D341Med (cell line): ENCODE measurements at regions not wholly inside any gene's neighbourhood (a gene's known extent, or its start where the extent isn't known, plus 50 kb on each side); places are given as distances from the start of the nearest gene placed in this dataset.
"Not testable (repeated sequence)": the region's sequence is repeated elsewhere in the genome, so short reads cannot be mapped to it uniquely, and the experiment has no call there.

ENCODE experiments used
- DNase-seq: peaks from one replicate; pipeline ENCODE4 v3.0.0; 2012; ENCODE audit warnings: low spot score

- DNase-seq: no peak
These were observed 122.0 kb downstream of the GLUD2 start for GRCh38 chrX:121169099-121170035.

GRCh38 chrX:121172703-121173102 lies 125.3 kb downstream of the GLUD2 start:
- DNase-seq: no peak

- DNase-seq: no peak
These were observed 132.6 kb downstream of the GLUD2 start for GRCh38 chrX:121179972-121180371.

GRCh38 chrX:121191779-121192178 lies 144.4 kb downstream of the GLUD2 start:
- DNase-seq: no peak

GRCh38 chrX:121195719-121196118 lies 148.3 kb downstream of the GLUD2 start:
- no peak for DNase-seq

- DNase-seq: not testable (repeated sequence)
These were observed 149.5 kb downstream of the GLUD2 start for GRCh38 chrX:121196872-121197444.

GRCh38 chrX:121208563-121208962 lies 161.2 kb downstream of the GLUD2 start:
- no peak for DNase-seq

GRCh38 chrX:121216641-121217374 lies 169.4 kb downstream of the GLUD2 start:
- DNase-seq: no peak

- DNase-seq: no peak
These were observed 174.0 kb downstream of the GLUD2 start for GRCh38 chrX:121221322-121221977.

- no peak for DNase-seq
These were observed 180.5 kb downstream of the GLUD2 start for GRCh38 chrX:121227888-121228287.

GRCh38 chrX:121231566-121232358 lies 184.4 kb downstream of the GLUD2 start:
- DNase-seq: no peak

GRCh38 chrX:121236040-121236439 lies 188.6 kb downstream of the GLUD2 start:
- DNase-seq: no peak

GRCh38 chrX:121238093-121238492 lies 190.7 kb downstream of the GLUD2 start:
- no peak for DNase-seq

GRCh38 chrX:121244511-121244910 lies 197.1 kb downstream of the GLUD2 start:
- no peak for DNase-seq

- DNase-seq: no peak
These were observed 198.4 kb downstream of the GLUD2 start for GRCh38 chrX:121245763-121246162.

GRCh38 chrX:121254336-121254735 lies 206.9 kb downstream of the GLUD2 start:
- DNase-seq: peak; percentile 21

GRCh38 chrX:121256647-121257046 lies 209.2 kb downstream of the GLUD2 start:
- no peak for DNase-seq

- DNase-seq: no peak
These were observed 211.1 kb downstream of the GLUD2 start for GRCh38 chrX:121258545-121258944.

GRCh38 chrX:121259170-121259569 lies 211.8 kb downstream of the GLUD2 start:
- DNase-seq: no peak

GRCh38 chrX:121260596-121261240 lies 213.3 kb downstream of the GLUD2 start:
- no peak for DNase-seq

GRCh38 chrX:121283921-121284320 lies 236.5 kb downstream of the GLUD2 start:
- DNase-seq: no peak
